ENCODE measurements at regions not wholly inside any gene's neighbourhood (a gene's known extent, or its start where the extent isn't known, plus 50 kb on each side); places are given as distances from the start of the nearest gene placed in this dataset.

DNA sequence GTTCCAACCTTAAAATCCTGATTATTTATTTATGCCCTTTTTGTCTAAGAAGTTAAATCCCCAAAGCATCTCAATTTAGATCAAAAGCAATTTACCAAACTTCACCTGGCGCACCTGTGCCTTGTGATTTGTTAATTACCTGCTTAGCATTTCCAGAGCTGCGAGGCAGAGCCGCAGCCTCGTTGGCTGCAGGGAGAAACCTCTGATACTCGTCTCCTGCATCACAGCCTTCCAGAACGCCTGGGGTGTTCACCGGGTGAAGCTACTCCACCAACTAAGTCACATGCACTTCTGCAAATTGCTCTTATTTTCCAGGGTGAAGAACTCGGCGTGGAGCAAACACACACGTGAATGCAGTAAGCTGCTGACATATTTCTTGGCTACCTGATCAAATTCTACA lies 198.1 kb upstream of the RNF32 start:
- TF ChIP-seq YY1 (IDR thresholded peaks at IDR 0.05; ENCODE audit: insufficient read depth, insufficient read length) (no peak), SUZ12 (IDR thresholded peaks at IDR 0.05; ENCODE audit: extremely low read depth, insufficient read depth, insufficient read length) (no peak), ZNF274 (IDR thresholded peaks at IDR 0.05; ENCODE audit: low read depth, low read length) (no peak)
